ENCODE measurements at regions not wholly inside any gene's neighbourhood (a gene's known extent, or its start where the extent isn't known, plus 50 kb on each side); places are given as distances from the start of the nearest gene placed in this dataset.

DNA sequence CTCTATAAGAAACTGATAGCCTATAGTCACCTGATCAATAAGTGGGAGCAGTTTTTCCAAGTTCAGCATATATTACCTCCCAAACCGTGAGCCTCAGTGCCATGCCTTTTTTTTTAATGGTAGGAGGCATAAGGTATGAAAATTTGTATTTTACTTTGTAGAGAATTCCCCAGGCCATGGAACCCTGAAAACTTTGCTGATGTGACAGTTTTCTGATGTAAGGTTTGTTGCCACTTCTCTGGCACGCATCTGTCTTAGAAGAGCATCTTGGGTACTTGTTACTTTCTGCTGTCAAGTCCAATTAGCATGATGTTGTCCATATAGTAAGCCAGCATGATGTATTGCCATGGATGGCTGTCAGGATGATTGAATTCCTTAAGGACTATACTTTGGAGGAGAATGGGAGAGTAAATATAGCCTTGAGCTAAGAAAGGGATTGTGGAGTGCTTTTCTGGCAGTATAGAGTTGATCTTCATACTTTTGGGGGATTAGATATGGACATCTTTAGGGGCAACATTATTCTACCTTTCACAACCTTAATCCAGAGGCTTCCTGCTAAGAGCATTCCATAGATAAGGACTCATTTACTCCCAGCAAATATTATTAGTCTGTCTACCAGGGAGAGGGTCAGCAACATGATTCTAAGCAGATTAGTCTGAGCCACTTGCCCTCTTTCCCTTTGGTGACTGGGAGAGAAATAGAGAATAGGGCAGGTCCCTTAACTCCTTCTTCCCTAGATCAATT lies 389.6 kb downstream of the YTHDC2 start:
- DNase-seq (ENCODE audit: low spot score): no peak

DNA sequence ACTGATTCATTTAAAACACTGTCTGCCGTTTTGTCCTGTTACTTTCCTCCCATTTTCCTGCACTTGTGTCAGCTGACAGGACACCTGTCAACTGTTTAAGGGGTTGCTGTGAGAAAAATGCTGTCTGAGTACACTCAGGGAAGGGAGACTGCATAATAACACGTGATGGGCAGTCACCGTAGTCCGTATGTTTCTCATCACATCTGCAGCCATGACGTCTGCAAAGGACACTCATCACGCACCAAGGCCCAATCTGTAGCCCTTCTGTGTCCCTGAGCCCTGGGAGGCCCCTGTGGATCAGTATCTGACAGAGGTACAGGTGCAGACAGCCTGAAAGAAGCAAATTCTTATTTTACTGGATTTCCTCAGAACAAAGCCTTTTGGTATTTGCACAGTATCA lies 396.3 kb downstream of the YTHDC2 start:
- DNase-seq (ENCODE audit: low spot score): no peak

DNA sequence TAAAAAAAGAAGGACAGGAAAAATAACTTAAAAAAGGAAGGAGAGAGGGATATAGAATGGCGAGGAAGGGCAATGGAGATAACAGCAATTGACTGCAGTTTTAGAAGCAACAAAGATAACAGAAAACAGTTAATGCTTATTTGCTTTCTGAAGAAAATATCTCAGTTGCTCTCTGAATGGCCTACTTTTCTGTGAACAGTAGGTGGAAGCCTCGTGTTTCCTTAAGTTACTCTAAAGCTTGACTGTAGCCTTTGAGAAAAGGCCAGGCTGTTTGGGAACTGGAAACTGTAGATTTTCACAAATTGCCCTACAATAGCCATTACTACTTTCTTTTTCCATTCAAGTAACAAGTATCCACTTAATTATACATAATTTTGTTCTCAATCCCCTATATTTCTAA lies 404.5 kb downstream of the YTHDC2 start:
- no peak for DNase-seq (ENCODE audit: low spot score)

DNA sequence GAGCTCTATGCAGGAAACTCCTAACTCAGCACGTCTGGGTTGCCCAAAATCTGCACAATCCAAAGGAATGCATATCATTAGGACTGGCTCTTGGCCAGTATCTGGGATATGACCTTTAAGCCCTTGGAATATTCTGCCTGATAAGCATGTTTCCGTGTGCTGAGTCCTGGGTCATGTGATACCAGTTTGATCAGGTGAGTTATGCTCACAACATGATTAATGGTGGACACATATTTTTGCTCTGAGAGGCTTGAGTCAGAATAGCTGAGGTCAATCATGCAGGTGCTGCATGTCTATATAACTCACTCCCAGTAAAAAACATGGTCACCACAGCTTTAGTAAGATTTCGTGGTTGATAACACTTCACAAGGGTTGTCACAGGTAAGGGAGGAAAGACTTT lies 408.8 kb downstream of the YTHDC2 start:
- no peak for DNase-seq (ENCODE audit: low spot score)

DNA sequence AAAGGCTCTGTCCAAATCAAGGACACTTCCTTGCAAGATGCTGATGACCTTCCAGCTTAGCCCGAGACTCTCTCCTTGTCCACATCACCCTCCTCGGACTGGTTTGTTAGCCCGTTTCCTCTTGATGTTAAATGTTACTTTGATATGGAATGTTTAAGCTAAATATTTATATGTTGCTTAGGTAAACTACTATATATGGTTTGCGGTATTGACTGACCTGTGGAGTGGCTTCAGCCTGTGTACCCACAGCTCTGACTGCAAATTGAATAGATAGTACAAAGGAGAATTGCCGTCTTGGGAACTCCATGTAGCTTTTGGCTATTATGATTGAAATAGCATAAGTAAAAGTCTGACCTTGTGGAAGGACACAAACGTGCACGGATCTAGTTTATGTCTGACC lies 422.0 kb downstream of the YTHDC2 start:
- DNase-seq (ENCODE audit: low spot score): no peak

DNA sequence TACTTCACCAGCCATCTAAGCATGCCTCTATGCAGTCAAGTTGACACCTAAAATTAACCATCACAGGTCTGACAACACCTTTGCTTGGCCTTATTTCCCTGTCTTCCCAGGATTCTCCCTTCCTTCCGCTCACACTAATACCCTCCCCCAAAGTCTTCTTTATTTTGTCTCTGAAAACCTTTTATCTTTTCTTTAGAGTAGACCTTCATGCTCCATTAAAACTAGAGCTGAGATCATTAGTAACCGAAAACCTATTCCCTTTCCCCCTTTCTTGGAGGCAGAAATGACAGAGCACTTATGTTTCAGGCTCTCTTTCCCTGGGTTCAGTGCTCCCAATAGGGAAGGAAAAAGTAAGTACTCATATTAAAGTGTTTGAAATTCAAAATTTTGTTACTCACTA lies 423.8 kb downstream of the YTHDC2 start:
- DNase-seq (ENCODE audit: low spot score): no peak

DNA sequence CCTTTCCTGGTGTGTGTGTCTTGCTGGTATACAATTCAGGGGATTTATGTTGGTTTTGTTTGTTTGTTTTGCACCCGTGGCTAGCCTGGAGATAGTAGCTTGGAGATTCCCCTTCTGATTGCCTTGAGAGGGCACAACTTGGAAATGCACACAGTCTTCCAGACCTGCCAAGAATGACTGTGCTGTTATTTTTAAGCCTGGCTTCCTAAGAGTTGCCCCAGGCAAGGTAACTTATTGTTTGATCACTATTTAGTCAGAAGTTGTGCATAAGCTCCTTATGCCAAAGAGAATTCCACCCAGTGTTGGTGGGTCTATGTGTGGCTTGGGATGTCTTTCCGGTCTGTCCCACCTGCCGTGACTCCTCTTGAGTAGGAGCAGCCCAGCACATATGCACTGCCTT lies 421.9 kb upstream of the KCNN2 start:
- no peak for DNase-seq (ENCODE audit: low spot score)

DNA sequence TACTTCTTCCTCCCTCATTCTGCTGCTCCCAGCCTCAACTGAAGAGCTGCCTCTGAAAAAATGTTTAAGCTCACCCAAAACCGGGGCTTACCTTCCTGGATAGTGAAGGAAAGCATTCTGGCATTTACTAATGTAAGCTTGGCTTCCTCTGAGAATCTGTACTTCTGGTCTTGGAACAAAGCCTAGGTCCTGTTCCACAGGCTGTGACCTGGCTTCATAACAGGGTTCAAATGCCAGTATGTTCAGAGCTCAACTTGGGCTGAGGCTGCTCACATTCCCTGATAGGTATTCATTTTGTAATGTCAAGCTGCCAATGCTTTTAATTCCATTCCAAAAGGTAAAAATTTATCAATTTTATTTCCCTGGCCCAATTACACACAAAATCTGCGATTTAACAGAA lies 411.7 kb upstream of the KCNN2 start:
- DNase-seq (ENCODE audit: low spot score): no peak

DNA sequence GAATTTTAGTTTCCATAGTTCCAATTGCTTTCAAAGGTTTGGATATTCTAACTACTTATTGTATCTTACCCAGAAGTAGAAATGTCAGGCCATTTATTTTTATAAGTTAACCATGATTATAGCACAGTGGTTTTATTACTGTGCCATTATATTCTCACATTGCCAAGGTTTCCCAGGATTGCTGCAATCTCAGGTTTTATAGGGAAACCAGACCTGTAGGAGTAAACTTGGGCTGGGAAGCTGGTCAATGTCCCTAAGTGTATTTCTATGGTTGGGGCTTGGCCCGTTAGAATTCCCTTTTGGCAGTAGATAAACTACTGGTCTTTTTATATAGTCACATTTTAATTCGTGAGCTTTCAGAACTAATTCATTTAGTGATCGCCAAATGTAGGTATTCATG lies 396.6 kb upstream of the KCNN2 start:
- no peak for DNase-seq (ENCODE audit: low spot score)

DNA sequence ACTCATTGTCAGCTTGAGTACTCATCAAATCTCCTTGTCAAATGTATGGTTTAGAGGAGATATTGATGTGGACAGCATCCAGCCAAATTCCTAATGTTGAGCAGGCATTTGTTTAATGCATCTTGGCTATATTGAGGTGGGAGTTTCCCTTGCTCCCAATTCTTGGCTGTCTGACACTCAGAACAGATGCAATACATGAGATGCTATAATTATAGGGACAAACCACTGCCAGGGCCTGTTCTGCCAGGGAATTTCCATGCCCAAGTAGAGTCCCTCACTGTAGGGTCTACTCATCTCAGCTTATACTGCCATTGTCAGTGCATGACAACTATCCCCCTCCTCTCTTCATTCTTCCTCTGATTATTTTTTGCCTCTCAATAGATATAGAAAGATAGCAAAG lies 392.0 kb upstream of the KCNN2 start:
- no peak for DNase-seq (ENCODE audit: low spot score)

DNA sequence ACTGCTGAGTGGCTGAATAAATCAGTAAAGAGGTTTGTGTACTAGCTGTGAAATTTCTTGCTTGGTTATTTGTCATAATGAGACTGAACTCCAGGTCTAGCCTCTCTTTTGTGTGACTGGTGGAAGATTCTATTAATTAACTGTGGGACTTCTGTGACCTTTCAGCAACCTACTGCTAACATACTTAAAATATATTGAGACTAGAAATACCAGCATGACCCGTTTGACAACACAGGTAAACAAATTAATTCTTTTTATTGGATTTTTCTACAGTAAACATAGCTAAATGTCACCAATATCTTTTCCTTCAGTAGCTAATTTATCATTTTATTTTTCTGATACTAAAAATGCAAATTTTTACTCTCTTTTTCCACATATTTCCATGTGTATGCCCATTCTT lies 390.4 kb upstream of the KCNN2 start:
- DNase-seq (ENCODE audit: low spot score): no peak

DNA sequence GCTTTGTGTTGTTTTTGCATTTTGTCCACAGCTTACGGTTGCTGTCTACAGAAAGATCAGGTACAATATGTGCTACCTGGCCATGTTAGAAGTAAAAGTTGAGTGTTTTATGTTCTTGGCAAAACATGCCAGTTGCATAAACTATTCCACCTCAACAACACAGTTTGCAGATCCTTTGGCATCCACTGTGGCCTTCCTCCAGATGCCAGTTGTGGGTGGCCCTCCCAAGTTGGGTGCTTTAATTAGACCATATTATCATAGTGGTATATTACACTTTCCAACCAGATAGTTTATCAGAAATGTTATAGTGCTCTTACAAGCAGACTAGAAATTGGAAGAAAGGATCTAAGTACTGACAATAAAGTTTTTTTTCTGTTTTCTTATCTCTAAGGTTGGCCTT lies 386.9 kb upstream of the KCNN2 start:
- DNase-seq (ENCODE audit: low spot score): no peak

DNA sequence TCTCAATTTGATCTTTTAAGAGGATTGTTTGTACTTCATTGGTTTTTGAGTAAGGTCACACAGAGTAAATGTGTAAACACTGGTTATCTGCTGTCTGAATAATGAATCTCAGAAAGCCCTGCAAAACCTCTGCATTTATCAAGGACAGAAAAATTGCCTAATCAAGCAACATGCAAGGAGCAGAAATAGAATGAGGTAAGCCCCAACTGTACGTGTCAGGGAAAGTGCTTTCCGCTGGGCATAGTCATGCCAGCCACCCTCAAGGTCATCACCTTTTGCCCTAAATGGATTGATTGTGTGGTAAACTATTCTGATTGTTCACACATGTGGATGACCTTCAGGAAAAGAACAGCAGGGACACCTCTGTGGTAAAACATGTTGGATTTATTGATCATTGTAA lies 376.9 kb upstream of the KCNN2 start:
- no peak for DNase-seq (ENCODE audit: low spot score)

DNA sequence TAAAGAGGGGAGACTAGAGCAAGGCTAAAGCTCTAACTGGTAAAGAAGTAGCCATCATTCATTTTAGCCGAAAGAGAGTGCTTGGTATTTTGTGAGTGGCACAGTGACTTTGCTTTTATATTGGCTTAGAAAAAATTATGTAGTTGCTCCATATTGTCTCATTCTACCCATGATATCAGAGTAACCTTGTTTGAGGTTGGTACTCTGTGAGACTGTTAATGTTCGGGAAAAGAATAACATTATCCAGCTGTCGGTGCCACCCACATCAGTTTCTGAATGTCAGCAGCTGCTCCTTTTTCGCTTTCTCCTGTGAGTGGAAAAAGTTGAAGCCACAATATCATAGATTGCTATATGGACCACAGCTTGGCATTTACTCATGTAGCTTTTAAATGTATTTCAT lies 376.4 kb upstream of the KCNN2 start:
- no peak for DNase-seq (ENCODE audit: low spot score)

DNA sequence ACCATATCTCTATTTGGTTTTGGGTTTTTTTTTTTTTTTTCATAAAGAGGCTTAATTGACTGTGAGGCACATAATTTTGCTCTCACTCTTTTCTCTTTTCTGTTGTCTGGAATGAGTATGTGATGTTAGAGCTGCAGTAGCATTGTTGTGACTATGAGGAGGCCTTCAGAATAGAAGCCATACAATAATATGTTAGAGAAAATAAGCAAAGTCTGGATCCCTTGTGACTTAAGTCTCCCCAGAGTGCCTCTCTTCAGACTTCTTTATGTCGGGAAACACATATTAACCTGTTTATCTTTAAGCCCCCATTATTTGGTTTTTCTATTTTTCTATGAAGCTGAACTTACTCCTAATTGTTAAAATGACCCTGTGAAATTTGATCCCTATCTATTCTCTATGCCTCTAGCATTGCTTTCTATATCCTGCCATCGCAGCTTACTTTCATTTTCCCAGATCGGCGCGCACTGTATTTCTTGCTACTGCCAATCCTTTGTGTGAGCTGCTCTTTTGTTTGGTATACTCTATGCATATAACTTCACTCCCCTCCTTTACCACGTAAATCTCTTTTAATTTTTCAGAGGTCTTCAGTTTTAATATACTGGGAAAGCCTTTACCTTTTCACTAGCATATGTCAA lies 372.5 kb upstream of the KCNN2 start:
- no peak for DNase-seq (ENCODE audit: low spot score)

DNA sequence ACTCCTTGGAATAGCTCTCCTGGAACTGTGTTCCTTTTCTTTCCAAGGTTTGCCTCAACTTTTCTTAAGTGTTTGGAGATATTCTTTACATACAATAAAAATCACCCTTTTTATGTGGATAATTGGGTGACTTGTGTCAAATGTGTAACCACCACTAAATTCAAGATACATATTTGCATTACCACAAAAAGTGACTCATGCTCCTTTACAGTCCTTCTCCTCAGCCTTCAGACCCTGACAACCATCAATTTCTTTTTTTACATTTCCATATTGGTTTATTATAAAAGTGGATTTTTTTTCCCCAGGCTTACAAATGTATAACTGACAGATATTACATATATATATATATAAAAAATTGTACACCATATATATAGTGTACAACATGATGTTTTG lies 372.0 kb upstream of the KCNN2 start:
- no peak for DNase-seq (ENCODE audit: low spot score)

DNA sequence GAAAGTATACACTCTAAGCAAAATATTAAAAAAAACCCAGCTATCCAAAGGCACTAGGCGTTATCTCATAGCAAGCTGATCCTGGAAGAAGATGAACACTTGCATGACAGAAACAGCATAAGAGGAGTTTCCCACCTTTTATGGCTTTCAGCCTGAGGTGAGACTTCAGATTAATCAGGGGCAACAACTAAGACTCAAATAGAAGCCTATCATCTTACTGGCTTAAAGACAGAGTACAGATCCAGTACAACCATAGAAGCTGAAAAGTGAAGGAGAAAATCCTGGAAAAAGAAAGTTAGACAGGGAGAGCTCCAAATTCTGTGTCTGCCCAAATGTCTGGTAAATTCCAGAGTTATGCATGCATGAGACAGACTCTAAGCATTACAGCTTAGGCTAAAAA lies 360.8 kb upstream of the KCNN2 start:
- no peak for DNase-seq (ENCODE audit: low spot score)

DNA sequence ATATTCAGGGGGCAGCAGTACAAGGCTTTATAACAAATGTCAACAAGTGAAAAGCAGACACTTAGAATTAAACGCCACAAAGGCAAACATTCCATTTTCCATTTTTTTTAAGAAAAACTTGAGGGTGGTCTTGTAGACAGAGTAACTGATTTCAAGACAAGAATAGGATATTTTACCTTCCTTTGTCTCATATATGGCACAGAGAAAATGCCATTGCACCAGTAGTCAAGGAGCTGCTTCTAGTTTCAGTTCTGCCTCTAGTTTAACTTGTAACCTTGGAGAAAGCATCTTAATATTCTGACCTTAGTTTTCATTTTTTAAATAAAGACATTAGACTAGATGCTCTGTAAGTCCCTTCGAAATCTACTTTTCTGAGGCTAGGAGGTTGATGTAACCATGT lies 355.3 kb upstream of the KCNN2 start:
- DNase-seq (ENCODE audit: low spot score): no peak

DNA sequence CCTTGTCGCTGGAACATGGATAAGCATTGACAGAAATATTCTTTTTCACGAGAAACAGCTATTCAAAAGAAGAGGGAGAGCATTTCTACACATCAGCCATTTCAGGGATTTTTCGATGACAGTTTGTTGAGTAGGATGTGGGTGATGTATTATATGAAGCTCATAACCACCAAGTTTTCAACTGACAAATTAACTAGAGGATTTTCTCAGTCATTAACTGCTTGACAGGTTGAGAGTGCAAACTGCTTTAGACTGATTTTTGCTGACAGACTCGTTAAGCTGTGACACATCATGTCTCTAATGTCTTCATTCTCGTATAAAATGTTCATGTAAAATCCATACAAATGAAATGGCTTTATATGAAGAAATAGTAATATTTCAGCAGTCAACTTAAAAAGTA lies 354.2 kb upstream of the KCNN2 start:
- no peak for DNase-seq (ENCODE audit: low spot score)

DNA sequence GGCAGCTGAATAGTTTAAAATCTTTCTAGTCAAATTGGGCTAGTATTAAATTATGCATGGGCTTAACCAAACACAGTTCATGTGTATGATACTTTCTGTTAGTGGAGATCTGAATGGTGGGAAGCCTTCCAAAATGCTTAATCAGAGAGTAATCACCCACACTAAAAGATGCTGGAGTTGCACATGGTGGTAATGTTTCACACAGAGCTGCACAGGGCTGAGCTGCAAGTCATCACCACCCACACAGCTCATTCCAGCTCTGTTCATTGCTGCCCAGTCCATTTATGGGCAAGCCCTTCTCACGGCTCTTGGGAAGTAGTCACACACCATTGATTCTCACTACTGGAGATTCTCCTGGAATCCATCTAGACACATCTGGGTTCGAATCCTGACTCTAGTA lies 351.5 kb upstream of the KCNN2 start:
- DNase-seq (ENCODE audit: low spot score): no peak

DNA sequence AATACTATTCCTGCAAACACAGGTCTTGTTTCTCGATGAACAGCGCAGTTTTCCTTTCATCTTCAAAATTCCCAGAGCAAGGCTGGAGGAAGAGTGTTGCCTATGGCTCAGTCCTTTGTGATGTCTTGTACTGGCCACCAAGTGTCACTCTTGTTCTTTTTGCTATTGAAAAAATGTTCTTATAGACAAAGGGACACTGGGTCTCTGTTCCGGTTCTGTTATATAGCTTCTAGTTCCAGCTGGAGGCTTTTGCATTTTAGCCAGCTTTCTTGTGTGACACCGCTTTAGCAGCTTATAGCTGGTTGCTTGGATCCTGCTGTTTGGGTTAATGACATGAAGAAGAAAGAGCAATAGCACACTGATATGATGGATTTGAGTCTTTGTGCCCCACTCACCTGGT lies 343.7 kb upstream of the KCNN2 start:
- DNase-seq (ENCODE audit: low spot score): no peak

DNA sequence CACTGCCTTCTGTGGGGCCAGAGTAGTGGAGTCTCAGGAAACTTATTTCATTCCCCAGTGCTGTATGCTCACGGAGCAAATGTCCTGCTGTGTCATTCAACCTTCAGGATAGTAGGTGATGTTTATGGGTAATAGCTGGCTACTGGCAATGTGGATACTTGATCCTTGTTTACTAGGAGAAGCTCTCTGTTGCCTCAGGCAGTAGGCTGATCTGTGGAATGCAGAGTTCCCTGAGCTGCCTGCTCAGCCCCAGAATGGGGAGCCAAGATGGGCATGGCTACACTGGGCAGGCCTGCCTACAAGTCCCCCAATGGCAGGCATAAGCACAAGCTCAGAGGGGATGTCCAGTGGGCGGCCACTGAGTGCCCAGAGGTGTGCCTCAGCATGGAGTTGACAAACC lies 323.1 kb upstream of the KCNN2 start:
- DNase-seq (ENCODE audit: low spot score): no peak

DNA sequence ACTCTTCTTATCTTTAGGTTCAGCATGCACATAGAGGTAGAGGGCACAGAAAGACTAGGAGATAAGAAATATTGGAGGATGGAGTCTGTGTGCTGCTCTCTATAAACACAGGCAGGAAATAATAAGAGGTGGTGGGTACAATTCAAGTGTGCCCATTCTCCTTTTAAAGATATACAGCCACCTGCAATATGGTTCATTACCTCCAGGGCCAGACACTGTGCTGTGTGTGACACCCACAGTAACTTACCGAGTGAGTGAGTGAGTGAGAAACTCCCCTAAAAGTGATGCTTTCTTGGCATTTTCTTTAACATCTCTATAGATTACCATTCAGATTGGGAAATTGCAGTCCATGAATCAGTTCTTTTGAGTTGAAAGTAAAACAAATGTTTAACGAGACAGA lies 311.8 kb upstream of the KCNN2 start:
- DNase-seq (ENCODE audit: low spot score): no peak

DNA sequence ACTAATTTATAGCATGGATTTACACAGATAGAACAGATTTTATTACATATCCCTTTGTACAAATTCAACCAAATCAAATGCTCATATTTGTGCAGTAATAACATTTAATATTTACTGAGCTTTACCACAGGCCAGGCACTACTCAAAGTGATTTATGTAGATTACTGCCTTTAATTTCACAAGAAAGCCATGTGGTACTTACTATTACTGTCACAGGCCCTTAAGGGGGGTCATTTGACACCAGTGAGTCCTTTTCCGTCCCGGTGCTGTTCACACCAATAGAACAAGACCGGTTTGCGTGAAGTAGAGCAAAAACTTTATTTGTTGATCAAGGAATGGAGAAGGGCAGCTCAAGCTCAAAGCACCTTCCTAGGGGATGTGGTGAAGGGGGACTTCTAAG lies 308.5 kb upstream of the KCNN2 start:
- no peak for DNase-seq (ENCODE audit: low spot score)

Data from CD4-positive, alpha-beta T cell treated with Interleukin-15 for 4 hours (primary cell).